KOPT-K1 (cell line): ENCODE measurements at regions not wholly inside any gene's neighbourhood (a gene's known extent, or its start where the extent isn't known, plus 50 kb on each side); places are given as distances from the start of the nearest gene placed in this dataset.

ENCODE experiments used
- H3K27ac ChIP-seq: fragments of 200-600 bp; sonication (generic); 2 replicates; pipeline ENCODE4 v1.5.1; 2016; ENCODE audit warnings: antibody characterized with exemption, mild to moderate bottlenecking, low read depth, low read length; ENCODE audit not compliant: poor library complexity, severe bottlenecking
- H3K36me3 ChIP-seq: fragments of 200-600 bp; sonication (generic); 2 replicates; pipeline ENCODE4 v1.5.1; 2017; ENCODE audit warnings: antibody characterized with exemption, mild to moderate bottlenecking, low read length, moderate library complexity; ENCODE audit not compliant: insufficient read depth
- H3K9me3 ChIP-seq: fragments of 200-600 bp; sonication (generic); 2 replicates; pipeline ENCODE4 v1.5.1; 2017; ENCODE audit warnings: antibody characterized with exemption, low read length, mild to moderate bottlenecking; ENCODE audit not compliant: insufficient read depth, poor library complexity, severe bottlenecking

- no peaks in the 10 kb centered on the region for H3K36me3 ChIP-seq
- H3K9me3 ChIP-seq, result no peaks in the 10 kb centered on the region
- no peak overlapping the region for H3K27ac ChIP-seq
Measured at GRCh38 chr4:83894831-83895230, 358.9 kb downstream of the GPAT3 start.

DNA sequence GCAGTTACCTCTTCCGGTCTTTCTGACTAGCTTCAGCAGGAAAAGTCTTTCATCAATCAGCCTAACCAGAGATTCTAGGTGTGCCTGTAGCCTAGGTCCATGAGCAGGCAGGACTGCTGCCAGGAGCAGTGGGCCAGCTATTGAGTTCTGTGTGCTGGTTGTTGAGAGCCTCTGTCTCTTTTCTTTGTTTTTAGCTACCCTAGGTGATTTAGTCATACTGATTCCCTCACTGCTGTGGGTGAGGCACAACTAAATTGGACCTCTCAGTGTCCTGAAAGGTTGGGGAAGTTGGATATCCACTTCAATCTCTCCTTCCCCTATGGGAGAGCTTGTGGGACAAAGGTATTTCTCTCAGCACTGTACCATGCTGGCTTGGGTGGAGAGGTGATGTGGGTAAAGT is 354.9 kb downstream of the GPAT3 start:
- Histone ChIP-seq H3K27ac (no peak overlapping the region), H3K36me3 (no peaks in the 10 kb centered on the region), H3K9me3 (no peaks in the 10 kb centered on the region)

DNA sequence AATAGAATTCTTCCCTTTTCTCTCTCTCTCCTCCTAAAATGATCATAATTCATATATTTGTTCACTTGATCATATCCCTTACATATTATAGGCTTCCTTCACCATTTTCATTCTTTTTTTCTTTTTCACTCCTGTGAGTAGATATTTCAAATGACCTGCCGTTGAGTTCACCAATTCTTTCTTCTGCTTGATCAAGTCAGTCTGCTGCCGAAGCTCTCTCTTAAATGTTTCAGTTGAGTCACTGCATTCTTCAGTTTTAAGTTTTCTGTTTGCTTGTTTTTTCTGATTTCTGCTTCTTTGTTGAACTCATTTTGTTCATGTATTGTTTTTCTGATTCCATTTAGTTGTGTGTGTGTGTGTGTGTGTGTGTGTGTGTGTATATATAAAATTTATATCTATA is 354.3 kb downstream of the GPAT3 start:
- H3K27ac ChIP-seq, result no peak overlapping the region
- H3K9me3 ChIP-seq, result no peaks in the 10 kb centered on the region
- H3K36me3 ChIP-seq, result no peaks in the 10 kb centered on the region

DNA sequence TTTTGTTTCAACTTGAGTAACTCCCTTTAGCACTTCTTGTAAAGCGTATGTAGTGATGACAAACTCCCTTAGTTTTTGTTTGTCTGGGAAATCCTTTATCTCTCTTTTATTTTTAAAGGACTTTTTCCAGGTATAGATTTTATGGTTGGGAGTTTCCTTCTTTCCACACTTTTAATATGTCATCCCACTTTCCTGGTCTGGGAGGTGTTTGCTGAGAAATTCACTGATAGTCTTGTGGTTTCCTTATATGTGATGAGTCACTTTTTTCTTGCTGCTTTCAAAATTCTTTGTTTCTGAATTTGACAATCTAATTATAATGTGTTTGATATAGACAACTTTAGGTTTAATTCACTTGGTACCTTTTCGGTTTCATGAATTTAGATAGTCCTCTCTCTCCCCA is 353.9 kb downstream of the GPAT3 start:
- no peak overlapping the region for H3K27ac ChIP-seq
- no peaks in the 10 kb centered on the region for H3K9me3 ChIP-seq
- no peaks in the 10 kb centered on the region for H3K36me3 ChIP-seq

GRCh38 chr4:83885256-83886182 is 349.6 kb downstream of the GPAT3 start:
- no peak overlapping the region for H3K27ac ChIP-seq
- no peaks in the 10 kb centered on the region for H3K9me3 ChIP-seq
- no peaks in the 10 kb centered on the region for H3K36me3 ChIP-seq

- no peak overlapping the region for H3K27ac ChIP-seq
- no peaks in the 10 kb centered on the region for H3K9me3 ChIP-seq
- H3K36me3 ChIP-seq, result no peaks in the 10 kb centered on the region
Measured at GRCh38 chr4:83876047-83876446, 340.1 kb downstream of the GPAT3 start.

GRCh38 chr4:83875437-83875836 is 339.5 kb downstream of the GPAT3 start:
- no peak overlapping the region for H3K27ac ChIP-seq
- H3K9me3 ChIP-seq, result no peaks in the 10 kb centered on the region
- no peaks in the 10 kb centered on the region for H3K36me3 ChIP-seq

DNA sequence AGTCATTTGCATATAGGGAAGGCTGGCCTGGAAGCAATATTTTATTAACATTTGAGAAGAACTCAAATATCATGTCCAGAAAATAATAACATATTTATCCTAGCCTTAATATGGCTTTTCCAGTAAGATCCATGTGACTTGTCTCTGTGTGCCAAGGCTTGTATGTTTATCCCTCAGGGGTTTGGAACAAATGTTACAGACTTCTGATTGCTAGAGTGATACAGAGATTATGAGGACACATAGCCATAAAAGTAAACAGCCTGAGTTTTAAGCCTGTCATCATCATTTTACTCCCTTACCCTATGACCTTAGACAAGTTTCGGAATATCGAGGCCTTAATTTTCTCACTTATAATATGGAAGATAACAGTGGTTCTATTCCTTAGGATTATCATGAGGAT is 338.1 kb downstream of the GPAT3 start:
- Histone ChIP-seq H3K36me3 (no peaks in the 10 kb centered on the region), H3K9me3 (no peaks in the 10 kb centered on the region), H3K27ac (no peak overlapping the region)

DNA sequence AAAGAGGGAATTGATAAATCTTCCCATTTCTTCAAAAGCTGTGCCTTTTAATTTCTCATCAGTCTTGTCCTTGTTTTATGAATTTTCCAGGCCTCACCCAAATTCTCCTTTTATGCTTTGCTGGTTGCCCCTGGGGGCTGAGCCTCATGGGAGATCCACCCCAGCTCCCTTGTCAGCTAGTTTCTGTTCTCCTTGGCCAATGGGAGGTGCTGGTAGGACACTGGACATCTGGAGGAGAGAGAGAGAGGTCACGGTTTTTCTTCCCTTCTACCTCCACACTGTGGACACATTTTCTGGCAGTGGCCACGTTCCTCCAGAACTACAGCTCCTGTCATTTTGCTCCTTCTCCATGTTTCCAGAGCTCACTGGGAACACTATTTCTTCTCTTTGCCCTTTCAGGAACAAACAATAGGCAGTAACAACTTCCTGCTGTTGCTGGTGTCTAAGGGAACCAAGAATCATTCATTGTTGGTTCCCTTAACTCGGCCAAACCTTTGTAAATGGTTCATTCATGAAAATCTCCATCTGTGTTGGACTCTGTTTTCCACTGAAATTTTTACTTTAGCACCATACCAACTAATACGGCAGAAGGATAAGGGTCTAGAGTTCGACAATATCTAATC is 334.5 kb downstream of the GPAT3 start:
- Histone ChIP-seq H3K27ac (no peak overlapping the region), H3K36me3 (no peaks in the 10 kb centered on the region)

DNA sequence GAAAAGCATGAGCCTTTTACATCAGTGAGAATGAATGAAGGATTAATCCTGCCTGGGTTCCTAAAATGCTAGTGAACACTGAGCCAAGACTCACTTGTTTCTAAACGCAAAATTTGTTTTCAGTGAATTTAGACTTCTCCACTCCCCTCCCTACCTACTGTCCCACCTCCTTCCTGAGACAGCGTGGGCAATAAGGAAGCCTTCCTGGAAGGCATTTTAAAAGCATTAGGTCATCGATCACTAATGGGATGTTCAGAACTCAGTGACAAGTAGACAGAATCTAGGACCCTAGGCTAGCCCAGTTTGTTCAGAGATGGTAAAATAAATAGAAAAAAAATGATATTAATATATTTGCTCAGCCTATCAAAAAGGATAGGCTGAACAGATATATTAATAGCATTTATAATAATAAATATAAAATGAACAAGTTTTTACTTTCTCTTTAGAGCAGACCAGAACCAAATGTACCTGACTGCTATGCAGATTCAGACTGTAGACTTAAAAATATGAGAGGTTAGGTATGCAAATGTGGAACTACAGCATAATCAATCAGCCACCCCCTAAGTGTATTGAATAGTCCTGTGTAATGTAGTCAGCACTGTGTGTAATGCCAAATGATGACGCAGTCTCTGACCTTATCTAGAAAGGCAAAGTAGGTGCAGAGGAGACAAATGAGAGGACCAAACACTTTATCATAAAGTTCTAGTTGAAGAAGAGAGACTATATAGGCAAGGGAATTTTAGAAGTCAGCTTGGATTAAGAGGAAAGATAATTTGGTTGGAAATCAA is 331.1 kb downstream of the GPAT3 start:
- H3K27ac ChIP-seq, result no peak overlapping the region
- no peaks in the 10 kb centered on the region for H3K36me3 ChIP-seq
- H3K9me3 ChIP-seq, result no peaks in the 10 kb centered on the region

More for the DNA sequence above, 334.5 kb downstream of the GPAT3 start:
- H3K9me3 ChIP-seq, result no peaks in the 10 kb centered on the region

GRCh38 chr4:83865417-83866150 is 329.7 kb downstream of the GPAT3 start:
- H3K9me3 ChIP-seq, result no peaks in the 10 kb centered on the region
- no peak overlapping the region for H3K27ac ChIP-seq
- H3K36me3 ChIP-seq, result no peaks in the 10 kb centered on the region

DNA sequence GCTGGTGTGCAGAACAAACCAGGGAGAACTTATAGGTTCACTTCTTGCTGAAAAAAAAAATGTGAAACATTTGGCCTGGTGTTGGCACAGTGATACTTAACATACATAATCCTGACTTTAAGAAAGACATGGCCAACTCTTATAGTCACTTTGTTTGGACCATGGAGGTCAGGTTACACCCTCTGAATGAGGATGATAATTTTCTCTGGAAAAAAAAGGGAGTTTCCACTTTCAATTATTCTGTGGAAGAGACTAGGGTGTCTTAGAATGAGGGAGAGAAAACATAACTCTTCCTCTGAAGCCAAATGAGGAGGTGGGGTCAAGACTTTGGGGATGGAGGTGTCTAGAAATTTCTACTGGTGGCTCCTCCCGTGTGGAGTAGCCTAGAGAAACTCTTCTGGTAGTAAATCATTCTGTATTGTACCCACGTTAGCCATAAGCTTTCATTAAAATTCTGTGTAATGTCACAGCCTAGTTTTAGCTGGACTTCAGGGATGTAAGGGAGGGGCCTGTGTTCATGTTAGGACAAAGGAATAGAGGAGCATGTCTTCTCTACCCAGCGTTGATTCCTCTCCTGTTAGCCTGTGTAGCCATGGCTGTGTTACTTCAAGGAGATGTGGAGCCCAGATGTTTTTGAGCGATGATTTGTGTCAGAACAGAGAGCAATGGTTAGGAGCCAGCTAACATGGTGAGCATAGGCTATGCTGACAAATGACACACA is 328.3 kb downstream of the GPAT3 start:
- H3K36me3 ChIP-seq, result no peaks in the 10 kb centered on the region
- no peaks in the 10 kb centered on the region for H3K9me3 ChIP-seq
- no peak overlapping the region for H3K27ac ChIP-seq

GRCh38 chr4:83862471-83862870 is 326.6 kb downstream of the GPAT3 start:
- Histone ChIP-seq H3K27ac (no peak overlapping the region), H3K9me3 (no peaks in the 10 kb centered on the region), H3K36me3 (no peaks in the 10 kb centered on the region)

DNA sequence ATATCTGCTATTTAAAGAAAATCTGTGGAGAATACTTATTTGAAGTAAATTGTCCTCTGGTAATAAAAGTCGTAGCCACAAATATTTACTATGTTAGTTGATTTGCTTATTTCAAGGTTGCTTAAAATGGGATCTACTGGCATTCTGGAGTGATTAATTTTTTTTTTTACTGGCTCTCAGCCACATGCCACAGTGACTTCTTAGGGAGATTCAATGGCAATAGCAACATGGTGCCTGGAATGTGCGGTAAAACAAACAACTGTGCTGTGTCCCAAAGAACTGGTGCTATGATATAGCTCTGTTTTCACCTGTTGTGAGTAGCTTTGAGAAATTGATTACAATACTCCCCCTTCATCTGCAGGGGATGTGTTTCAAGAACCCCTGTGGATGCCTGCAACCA is 324.3 kb downstream of the GPAT3 start:
- Histone ChIP-seq H3K9me3 (no peaks in the 10 kb centered on the region), H3K36me3 (no peaks in the 10 kb centered on the region), H3K27ac (no peak overlapping the region)
